ENCODE measurements at regions not wholly inside any gene's neighbourhood (a gene's known extent, or its start where the extent isn't known, plus 50 kb on each side); places are given as distances from the start of the nearest gene placed in this dataset.

- no peak for TF ChIP-seq POLR2A (IDR thresholded peaks at IDR 0.05)
- TF ChIP-seq CTCF (IDR thresholded peaks at IDR 0.05): no peak
Observed at GRCh38 chrX:138006180-138006579, 440.3 kb downstream of the ZIC3 start.
